GM19328 (cell line): ENCODE measurements at regions not wholly inside any gene's neighbourhood (a gene's known extent, or its start where the extent isn't known, plus 50 kb on each side); places are given as distances from the start of the nearest gene placed in this dataset.

ENCODE experiments used
- ATAC-seq: cut with Tn5 transposase; IDR thresholded peaks from one replicate; pipeline ENCODE4 v1.9.1; 2021; ENCODE audit warnings: mild to moderate bottlenecking, moderate library complexity; ENCODE audit not compliant: unreplicated experiment

DNA sequence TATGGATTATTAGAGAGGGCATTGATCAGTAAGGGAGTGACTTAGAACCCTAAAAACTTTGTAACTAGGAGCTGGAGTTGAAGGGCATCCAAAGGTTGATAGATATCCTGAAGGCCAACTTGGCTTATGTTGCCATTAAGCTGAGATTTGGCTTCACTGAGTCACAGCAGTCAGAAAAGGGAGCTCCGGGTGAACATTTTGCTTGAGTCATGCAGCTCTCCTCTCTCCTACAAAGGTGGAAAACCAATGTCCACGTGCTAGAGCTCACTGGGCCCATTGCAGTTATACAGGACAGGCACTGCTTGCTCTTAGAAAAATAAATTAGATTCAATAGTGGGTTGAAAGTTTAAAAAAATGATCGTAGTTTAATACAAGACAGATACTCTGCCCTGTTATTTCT, 87.3 kb upstream of the LRIG3 start:
- ATAC-seq: no peak

DNA sequence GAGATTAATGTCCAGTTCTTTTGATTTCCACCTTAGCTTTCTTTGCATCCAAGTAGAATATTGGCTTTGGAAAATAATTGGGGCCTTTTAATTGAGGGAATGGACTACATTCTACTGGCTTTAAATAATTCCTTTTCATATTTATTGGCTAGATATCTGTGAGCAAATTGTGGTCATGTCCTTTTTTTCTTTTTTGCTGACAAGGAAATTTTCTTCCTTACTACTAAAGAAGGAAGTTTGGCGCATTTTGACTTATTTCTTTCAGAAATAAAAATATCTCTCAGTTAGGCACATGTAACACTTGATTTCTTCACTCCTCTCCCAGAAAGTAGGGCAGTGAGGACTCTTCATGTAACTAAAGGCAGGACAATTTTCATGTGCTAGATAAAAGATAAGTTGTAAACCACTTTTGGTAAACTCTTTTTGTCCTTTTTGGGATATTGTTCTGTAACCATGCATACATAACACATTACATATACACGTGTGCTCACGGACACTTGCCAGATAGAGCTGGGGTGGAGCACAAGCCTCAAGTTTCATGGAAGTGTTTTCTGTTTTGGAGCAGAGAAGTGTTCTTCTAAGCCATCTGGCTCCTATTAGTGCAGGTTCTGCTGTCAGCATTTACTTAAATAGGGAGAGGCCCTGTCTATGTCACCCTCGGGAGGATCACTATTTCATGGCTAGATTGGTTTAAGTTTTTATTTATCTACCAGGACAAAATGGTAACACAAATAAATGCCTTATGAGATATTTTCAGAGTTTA, 85.1 kb upstream of the LRIG3 start:
- ATAC-seq: no peak

DNA sequence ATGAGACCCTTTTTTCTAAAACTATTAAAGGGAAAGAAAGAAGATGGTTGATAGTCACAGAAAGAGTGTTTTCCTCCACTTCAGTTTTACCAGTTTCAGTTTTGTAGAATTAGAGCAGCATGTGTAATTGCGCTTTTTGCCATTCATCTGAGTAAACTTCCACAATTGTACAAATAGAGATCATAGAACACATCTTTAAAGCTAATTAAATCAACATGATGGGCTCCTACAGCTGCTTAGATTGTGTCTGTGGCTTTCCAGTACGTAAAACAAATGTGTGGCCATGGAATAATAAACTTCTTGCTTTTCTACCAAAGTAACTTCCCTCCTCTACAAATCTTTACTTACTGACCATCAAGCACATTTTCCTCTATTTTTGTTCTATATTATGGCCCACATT, 84.2 kb upstream of the LRIG3 start:
- no peak for ATAC-seq

DNA sequence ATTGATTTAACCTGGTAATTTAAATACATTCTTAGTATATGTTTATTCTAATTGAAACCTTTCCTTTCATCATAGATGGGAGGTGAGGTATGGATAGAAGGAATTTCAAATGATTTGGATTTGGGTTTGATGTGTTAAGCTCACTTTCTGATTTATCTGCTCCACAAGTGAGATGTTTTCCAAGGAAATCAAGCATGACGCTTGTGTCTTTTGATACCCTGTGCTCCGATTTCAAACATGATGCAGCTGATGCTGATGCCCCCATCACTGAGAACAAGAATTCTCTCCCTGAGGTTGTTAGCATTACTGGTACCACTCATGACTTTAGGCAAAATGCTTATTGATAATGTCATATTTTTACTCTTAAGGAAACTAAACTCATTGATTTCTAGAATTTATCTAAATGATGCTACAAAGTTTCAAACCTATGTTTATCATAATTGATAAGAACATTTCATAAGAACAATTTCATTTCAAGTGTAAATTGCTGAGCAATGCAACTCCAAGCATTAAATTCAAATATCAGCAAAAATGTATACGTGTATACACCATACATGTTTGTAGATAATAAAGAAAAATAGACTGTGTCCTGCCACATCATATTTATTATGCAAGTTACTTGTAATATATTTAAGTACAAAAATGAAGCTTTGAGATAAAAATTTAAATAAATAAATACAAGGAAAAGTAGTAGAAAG, 75.5 kb upstream of the LRIG3 start:
- ATAC-seq: no peak

DNA sequence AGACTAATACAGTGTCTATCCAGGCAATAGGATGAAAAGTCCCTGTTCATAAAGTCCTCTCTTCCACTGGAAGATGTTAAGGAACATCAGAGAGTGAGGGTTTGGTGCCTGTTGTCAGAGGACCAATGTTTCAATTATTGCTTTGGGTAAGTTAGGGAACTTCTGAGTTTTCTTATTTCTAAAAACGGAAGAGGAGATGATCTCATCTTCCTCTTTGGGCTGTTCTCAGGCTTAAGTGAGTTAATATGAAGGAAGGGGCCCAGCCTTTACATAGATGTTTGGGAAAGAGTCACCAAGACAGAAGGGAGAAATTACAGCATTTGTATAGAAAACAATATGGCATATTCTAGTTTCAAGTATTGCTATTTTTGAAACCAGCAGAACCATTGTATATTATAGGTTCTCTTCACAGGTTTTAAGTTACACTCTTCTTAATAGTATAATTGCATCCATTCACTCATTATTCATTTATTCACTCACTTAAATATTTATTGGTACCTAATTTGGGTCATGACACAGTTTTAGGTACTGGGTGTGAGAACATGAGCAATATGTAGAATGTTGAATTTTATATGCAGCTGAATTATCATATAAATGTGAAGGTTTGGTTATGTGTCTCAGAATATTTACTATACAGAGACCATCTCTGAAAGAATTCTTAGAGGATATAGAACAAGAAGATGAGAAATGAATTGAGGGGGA, 68.5 kb upstream of the LRIG3 start:
- ATAC-seq: no peak

DNA sequence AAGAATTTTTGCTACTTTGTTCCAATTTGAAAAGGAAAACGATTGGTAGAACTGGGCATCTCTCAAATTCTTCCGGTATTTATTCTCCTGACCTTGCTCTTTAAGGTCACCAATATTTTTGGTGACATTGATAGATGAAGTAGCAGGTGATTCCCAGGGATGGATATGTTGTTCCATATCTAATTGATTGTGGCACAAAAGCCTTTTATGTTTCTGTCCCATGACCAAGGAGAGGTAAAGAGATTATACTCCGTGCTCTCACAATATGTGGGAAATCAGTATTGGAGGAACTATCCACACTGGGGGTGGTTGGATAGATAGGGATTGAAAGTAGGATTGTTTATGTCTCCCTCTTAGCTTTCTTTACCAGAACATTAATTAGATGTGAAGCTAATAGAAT, 61.7 kb upstream of the LRIG3 start:
- no peak for ATAC-seq

DNA sequence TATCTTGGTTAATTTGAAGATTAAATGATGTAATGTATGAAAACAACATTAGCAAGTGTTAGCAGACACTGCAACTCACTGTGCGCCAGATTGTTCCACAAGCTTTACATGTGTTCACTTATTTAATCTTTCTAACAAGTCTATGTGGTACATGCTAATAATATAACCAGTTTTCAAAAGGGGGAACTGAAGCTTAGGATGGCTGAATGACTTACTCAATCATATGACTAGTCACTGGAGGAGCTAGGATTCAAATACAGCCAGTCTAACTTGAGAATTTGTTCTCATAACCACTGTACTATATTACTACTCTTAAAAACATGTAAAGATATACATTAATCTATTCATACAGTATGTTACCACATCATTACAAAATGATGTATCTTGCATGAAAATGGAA, 60.5 kb upstream of the LRIG3 start:
- ATAC-seq: no peak

DNA sequence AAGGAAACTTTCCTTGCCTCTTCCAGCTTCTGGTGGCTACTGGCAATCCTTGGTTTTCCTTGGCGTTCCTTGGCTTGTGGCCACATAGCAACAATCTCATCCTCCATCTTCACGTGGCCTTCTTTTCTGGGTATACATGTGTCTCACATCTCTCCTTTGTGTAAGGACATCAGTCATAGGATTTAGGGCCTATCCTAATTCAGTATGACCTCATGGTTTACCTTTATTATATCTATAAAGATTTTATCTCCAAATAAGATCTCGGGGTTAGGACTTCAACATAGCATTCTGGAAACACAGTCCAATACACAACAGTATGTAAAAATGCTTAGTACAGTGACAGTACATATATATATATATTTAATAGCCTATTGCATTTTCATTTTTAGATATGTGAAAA, 58.4 kb upstream of the LRIG3 start:
- ATAC-seq: no peak

DNA sequence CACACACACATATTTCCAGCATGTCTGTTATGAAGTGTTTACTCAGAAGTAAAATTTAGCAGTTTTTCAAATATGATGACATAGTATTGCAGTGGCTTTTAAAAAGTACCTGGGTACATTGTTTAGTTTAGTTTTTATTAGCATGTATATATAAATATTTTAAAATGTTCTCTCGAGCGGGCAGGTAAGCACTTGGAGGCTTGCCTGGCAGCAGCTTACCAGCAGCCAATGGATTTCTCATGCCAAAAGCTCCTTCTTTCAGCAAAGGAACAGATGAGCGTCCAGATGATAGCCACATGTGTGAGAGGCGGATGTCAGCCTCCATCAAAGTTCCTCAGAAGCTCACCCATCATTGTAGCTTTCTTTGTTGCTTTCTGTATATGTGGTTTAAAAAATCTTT, 57.2 kb upstream of the LRIG3 start:
- no peak for ATAC-seq

DNA sequence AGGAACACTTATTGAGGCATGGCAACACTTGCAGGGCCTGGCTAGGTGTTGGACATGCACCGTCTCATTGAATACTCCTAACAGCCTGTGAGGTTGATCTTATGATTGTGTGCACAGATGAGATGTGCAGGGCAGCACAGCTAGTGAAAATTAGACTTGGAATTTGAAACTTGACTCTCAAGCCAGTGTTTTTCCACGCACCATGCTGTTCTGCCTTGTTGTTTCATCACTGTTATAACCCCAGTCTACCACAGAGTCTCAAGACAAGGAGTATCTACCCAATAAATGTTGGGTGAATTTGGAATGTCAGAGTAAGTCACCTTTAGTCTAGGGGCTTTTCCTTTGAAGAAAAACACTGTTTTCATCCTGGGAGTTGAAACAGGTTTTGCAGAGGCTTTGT, 55.8 kb upstream of the LRIG3 start:
- ATAC-seq: no peak
